SK-N-SH (cell line): ENCODE measurements at regions not wholly inside any gene's neighbourhood (a gene's known extent, or its start where the extent isn't known, plus 50 kb on each side); places are given as distances from the start of the nearest gene placed in this dataset.

Experiments used
- EP300 ChIP-seq, 2 experiments: IDR thresholded peaks; 2 replicates each; pipeline versions ENCODE4 v1.4.0 to v1.6.1; 2012; ENCODE audit warnings: borderline replicate concordance in 1 of 2, low read depth in 1 of 2, low read length in 1 of 2
- GATA2 ChIP-seq: sonication (generic); formaldehyde crosslinking; IDR thresholded peaks from 2 replicates; pipeline ENCODE4 v1.5.0; 2020; ENCODE audit warnings: mild to moderate bottlenecking, missing genetic modification reagents
- RAD21 ChIP-seq: IDR thresholded peaks from 2 replicates; pipeline ENCODE4 v1.6.1; 2012; ENCODE audit warnings: mild to moderate bottlenecking, low read length
- SIN3A ChIP-seq: IDR thresholded peaks from 2 replicates; pipeline ENCODE4 v1.6.1; 2012; ENCODE audit warnings: low read depth, mild to moderate bottlenecking, low read length, moderate library complexity, borderline replicate concordance
- TAF1 ChIP-seq: IDR thresholded peaks from 2 replicates; pipeline ENCODE4 v1.6.1; 2012; ENCODE audit warnings: low read depth, mild to moderate bottlenecking, low read length, moderate library complexity, borderline replicate concordance
- TEAD4 ChIP-seq: IDR thresholded peaks from 2 replicates; pipeline ENCODE4 v1.4.0; 2012; ENCODE audit warnings: mild to moderate bottlenecking, borderline replicate concordance; ENCODE audit not compliant: insufficient read depth
- TF ChIP-seq, protein P1 (sequence below): IDR thresholded peaks from 2 replicates; pipeline ENCODE4; 2012
- TF ChIP-seq, protein P2 (sequence below): fragments of 200-600 bp; sonication (generic); IDR thresholded peaks from 2 replicates; pipeline ENCODE4 v1.6.1; 2017; ENCODE audit warnings: antibody characterized with exemption, mild to moderate bottlenecking, moderate library complexity
- TF ChIP-seq, protein P3 (sequence below): IDR thresholded peaks from 2 replicates; pipeline ENCODE4 v1.4.0; 2012; ENCODE audit warnings: low read depth, borderline replicate concordance
- TF ChIP-seq, protein P4 (sequence below): fragments of 150-350 bp; IDR thresholded peaks from 2 replicates; pipeline ENCODE4 v1.6.1; 2017; ENCODE audit warnings: antibody characterized with exemption, low read length, low read depth, borderline replicate concordance

DNA sequence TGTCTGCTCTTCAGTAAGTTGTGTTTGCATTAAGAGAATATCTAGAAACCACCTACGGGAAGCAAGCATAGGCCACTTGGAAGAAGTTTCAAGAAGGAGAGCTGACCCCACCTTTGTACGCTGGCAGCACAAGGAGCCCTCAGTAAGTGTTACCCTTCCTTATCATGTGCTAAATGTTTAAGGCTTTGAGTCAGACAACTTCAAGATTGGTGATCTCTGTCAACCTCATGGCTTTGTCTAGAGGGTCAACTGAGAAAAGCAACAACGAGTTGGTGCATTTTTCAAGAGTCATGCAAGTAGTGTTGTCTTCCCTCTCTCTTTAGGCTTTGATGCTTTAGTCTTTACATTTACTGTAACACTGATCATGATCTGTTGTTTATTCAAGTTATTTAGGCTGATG lies 53.2 kb upstream of the SPTLC3 start:
- TF ChIP-seq, protein P1, sequence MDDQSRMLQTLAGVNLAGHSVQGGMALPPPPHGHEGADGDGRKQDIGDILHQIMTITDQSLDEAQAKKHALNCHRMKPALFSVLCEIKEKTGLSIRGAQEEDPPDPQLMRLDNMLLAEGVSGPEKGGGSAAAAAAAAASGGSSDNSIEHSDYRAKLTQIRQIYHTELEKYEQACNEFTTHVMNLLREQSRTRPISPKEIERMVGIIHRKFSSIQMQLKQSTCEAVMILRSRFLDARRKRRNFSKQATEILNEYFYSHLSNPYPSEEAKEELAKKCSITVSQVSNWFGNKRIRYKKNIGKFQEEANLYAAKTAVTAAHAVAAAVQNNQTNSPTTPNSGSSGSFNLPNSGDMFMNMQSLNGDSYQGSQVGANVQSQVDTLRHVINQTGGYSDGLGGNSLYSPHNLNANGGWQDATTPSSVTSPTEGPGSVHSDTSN, result no peak
- TF ChIP-seq, protein P2, sequence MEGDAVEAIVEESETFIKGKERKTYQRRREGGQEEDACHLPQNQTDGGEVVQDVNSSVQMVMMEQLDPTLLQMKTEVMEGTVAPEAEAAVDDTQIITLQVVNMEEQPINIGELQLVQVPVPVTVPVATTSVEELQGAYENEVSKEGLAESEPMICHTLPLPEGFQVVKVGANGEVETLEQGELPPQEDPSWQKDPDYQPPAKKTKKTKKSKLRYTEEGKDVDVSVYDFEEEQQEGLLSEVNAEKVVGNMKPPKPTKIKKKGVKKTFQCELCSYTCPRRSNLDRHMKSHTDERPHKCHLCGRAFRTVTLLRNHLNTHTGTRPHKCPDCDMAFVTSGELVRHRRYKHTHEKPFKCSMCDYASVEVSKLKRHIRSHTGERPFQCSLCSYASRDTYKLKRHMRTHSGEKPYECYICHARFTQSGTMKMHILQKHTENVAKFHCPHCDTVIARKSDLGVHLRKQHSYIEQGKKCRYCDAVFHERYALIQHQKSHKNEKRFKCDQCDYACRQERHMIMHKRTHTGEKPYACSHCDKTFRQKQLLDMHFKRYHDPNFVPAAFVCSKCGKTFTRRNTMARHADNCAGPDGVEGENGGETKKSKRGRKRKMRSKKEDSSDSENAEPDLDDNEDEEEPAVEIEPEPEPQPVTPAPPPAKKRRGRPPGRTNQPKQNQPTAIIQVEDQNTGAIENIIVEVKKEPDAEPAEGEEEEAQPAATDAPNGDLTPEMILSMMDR, result no peak
- TF ChIP-seq RAD21 (no peak), TAF1 (no peak), SIN3A (no peak), TEAD4 (no peak), EP300 (IDR thresholded peaks at IDR 0.05; ENCODE audit: borderline replicate concordance in 1 of 2, low read depth in 1 of 2, low read length in 1 of 2) (no peak), GATA2 (CRISPR knock-in tag) (no peak)
- TF ChIP-seq, protein P3, sequence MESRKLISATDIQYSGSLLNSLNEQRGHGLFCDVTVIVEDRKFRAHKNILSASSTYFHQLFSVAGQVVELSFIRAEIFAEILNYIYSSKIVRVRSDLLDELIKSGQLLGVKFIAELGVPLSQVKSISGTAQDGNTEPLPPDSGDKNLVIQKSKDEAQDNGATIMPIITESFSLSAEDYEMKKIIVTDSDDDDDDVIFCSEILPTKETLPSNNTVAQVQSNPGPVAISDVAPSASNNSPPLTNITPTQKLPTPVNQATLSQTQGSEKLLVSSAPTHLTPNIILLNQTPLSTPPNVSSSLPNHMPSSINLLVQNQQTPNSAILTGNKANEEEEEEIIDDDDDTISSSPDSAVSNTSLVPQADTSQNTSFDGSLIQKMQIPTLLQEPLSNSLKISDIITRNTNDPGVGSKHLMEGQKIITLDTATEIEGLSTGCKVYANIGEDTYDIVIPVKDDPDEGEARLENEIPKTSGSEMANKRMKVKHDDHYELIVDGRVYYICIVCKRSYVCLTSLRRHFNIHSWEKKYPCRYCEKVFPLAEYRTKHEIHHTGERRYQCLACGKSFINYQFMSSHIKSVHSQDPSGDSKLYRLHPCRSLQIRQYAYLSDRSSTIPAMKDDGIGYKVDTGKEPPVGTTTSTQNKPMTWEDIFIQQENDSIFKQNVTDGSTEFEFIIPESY, result no peak
- TF ChIP-seq, protein P4, sequence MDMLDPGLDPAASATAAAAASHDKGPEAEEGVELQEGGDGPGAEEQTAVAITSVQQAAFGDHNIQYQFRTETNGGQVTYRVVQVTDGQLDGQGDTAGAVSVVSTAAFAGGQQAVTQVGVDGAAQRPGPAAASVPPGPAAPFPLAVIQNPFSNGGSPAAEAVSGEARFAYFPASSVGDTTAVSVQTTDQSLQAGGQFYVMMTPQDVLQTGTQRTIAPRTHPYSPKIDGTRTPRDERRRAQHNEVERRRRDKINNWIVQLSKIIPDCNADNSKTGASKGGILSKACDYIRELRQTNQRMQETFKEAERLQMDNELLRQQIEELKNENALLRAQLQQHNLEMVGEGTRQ, result no peak
